Smooth muscle cell (in vitro differentiated cells): ENCODE measurements at regions not wholly inside any gene's neighbourhood (a gene's known extent, or its start where the extent isn't known, plus 50 kb on each side); places are given as distances from the start of the nearest gene placed in this dataset.

Source experiments
- DNase-seq: peaks from one replicate; lab custom pipeline; 2025; ENCODE audit not compliant: unreplicated experiment; lab: John Stamatoyannopoulos, UW
- H2AFZ ChIP-seq: fragments of 200-600 bp; sonication (generic); 2 replicates; pipeline ENCODE4 v1.6.0; 2016; ENCODE audit warnings: antibody characterized with exemption, low read depth, mild to moderate bottlenecking
- H3F3A ChIP-seq: fragments of 200-600 bp; sonication (generic); 2 replicates; pipeline ENCODE4 v1.6.0; 2017; ENCODE audit warnings: antibody characterized with exemption, low read depth
- H3K27ac ChIP-seq: fragments of 200-600 bp; sonication (generic); 2 replicates; pipeline ENCODE4 v1.5.1; 2016; ENCODE audit warnings: low read depth, mild to moderate bottlenecking
- H3K27me3 ChIP-seq: fragments of 200-600 bp; sonication (generic); 2 replicates; pipeline ENCODE4 v1.6.1; 2016; ENCODE audit warnings: low read depth, mild to moderate bottlenecking
- H3K36me3 ChIP-seq: fragments of 200-600 bp; sonication (generic); 2 replicates; pipeline ENCODE4 v1.5.1; 2016; ENCODE audit warnings: low read depth
- H3K4me1 ChIP-seq: fragments of 200-600 bp; sonication (generic); 2 replicates; pipeline ENCODE4 v1.5.1; 2016; ENCODE audit warnings: low read depth
- H3K4me2 ChIP-seq: fragments of 200-600 bp; sonication (generic); 2 replicates; pipeline ENCODE4 v1.6.0; 2016; ENCODE audit warnings: mild to moderate bottlenecking
- H3K4me3 ChIP-seq: fragments of 200-600 bp; sonication (generic); 2 replicates; pipeline ENCODE4 v1.5.1; 2016; ENCODE audit warnings: mild to moderate bottlenecking
- H3K79me2 ChIP-seq: fragments of 200-600 bp; sonication (generic); 2 replicates; pipeline ENCODE4 v1.6.0; 2016; ENCODE audit warnings: low read depth, mild to moderate bottlenecking
- H3K9ac ChIP-seq: fragments of 200-600 bp; sonication (generic); 2 replicates; pipeline ENCODE4 v1.6.0; 2016; ENCODE audit warnings: low read depth
- H3K9me3 ChIP-seq: fragments of 200-600 bp; sonication (generic); replicated peaks from 2 replicates; pipeline ENCODE4 v1.5.1; 2016; ENCODE audit warnings: low read depth
- H4K20me1 ChIP-seq: fragments of 200-600 bp; sonication (generic); 2 replicates; pipeline ENCODE4 v1.6.0; 2016; ENCODE audit warnings: low read depth
- WGBS: methylation state at CpG from one replicate; pipeline ENCODE4 v1.1.7; 2016; ENCODE audit warnings: low lambda C conversion rate; 5-methylcytosine and 5-hydroxymethylcytosine counted together
- TF ChIP-seq, protein P1 (sequence below): fragments of 200-600 bp; sonication (generic); IDR thresholded peaks from 2 replicates; pipeline ENCODE4 v1.5.1; 2017; ENCODE audit warnings: borderline replicate concordance, mild to moderate bottlenecking, antibody characterized with exemption; ENCODE audit not compliant: insufficient read depth, poor library complexity, severe bottlenecking

- no peaks in the 10 kb centered on the region for H3F3A ChIP-seq
- no peak for DNase-seq
- H3K4me3 ChIP-seq: no peak overlapping the region
- no peak overlapping the region for H3K27ac ChIP-seq
- H3K27me3 ChIP-seq: no peaks in the 10 kb centered on the region
- no peaks in the 10 kb centered on the region for H3K4me1 ChIP-seq
- H3K79me2 ChIP-seq: no peaks in the 10 kb centered on the region
- 95% methylated on average over 23 of the region's 23 CpGs for WGBS
- no peak overlapping the region for H3K4me2 ChIP-seq
- no peak overlapping the region for H3K9ac ChIP-seq
- TF ChIP-seq, protein P1, sequence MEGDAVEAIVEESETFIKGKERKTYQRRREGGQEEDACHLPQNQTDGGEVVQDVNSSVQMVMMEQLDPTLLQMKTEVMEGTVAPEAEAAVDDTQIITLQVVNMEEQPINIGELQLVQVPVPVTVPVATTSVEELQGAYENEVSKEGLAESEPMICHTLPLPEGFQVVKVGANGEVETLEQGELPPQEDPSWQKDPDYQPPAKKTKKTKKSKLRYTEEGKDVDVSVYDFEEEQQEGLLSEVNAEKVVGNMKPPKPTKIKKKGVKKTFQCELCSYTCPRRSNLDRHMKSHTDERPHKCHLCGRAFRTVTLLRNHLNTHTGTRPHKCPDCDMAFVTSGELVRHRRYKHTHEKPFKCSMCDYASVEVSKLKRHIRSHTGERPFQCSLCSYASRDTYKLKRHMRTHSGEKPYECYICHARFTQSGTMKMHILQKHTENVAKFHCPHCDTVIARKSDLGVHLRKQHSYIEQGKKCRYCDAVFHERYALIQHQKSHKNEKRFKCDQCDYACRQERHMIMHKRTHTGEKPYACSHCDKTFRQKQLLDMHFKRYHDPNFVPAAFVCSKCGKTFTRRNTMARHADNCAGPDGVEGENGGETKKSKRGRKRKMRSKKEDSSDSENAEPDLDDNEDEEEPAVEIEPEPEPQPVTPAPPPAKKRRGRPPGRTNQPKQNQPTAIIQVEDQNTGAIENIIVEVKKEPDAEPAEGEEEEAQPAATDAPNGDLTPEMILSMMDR: no peak
- H2AFZ ChIP-seq: no peak overlapping the region
- H3K9me3 ChIP-seq: peaks cover 3% of the 10 kb centered on the region
- H4K20me1 ChIP-seq: no peaks in the 10 kb centered on the region
- H3K36me3 ChIP-seq: no peaks in the 10 kb centered on the region
Observed at GRCh38 chr6:101070044-101070608, 189.0 kb upstream of the ASCC3 start.

- H3K27me3 ChIP-seq: no peaks in the 10 kb centered on the region
- no peaks in the 10 kb centered on the region for H3K79me2 ChIP-seq
- H3F3A ChIP-seq: no peaks in the 10 kb centered on the region
- H3K4me1 ChIP-seq: peaks cover 12% of the 10 kb centered on the region
- no peak for DNase-seq
- no peak overlapping the region for H2AFZ ChIP-seq
- no peaks in the 10 kb centered on the region for H4K20me1 ChIP-seq
- H3K4me3 ChIP-seq: no peak overlapping the region
- H3K36me3 ChIP-seq: peaks cover 9% of the 10 kb centered on the region
- TF ChIP-seq, protein P1: no peak
- no peak overlapping the region for H3K9ac ChIP-seq
- H3K27ac ChIP-seq: no peak overlapping the region
- H3K4me2 ChIP-seq: no peak overlapping the region
- H3K9me3 ChIP-seq: no peaks in the 10 kb centered on the region
Observed at GRCh38 chr6:101077344-101077743, 196.2 kb upstream of the ASCC3 start.

DNA sequence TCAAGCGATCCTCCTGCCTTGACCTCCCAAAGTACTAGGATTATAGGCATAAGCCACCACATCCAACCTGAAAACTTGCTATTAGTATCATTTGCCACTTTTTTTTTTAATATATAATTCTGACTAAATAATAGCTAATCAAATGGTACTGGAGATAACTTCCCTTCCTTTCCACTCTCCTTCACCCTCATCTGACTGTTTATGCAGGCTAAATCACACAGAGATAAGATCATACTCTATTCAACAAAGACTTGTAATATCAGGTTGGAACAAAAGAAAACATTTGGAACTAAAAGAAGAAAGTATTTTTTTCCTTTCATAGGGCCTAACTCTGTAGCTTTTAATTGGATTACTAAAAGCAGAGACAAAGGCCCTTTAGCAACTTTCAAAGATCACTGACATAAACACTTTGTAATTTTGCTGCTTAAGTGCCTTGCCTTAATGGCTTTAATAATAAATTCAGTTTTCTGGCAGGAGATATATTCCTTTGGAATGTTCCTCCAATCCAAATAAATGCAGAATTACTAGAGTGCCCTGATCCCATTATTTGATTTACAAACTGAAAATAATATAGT is 198.7 kb upstream of the ASCC3 start:
- Histone ChIP-seq H4K20me1 (no peaks in the 10 kb centered on the region), H2AFZ (no peak overlapping the region), H3K4me3 (no peak overlapping the region), H3K4me1 (peaks cover 30% of the 10 kb centered on the region), H3K9me3 (no peaks in the 10 kb centered on the region), H3K4me2 (peak overlapping the region; percentile 52), H3K27me3 (no peaks in the 10 kb centered on the region), H3K27ac (no peak overlapping the region), H3K79me2 (no peaks in the 10 kb centered on the region), H3K36me3 (peaks cover 9% of the 10 kb centered on the region), H3K9ac (no peak overlapping the region), H3F3A (peaks cover 8% of the 10 kb centered on the region)
- no peak for DNase-seq
- TF ChIP-seq, protein P1: no peak
- 94% methylated on average over 1 of the region's 1 CpG for WGBS

DNA sequence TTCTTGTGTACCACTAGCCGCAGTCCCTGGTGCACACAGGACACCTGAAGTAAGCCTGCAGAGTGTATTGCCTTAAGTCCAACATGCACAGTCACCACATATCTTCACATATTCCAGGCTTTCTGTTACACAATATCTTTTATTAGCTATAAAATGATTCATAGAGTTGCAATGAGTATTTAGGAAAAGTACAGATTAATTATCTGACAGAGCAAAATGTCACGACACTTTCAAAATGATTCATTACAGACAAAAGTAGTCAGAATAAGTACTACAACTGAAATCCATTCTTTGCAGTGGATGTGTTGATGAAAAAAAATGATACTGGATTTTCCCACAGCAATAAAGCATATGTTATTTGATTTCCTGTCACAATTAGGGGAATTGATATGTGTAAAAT is 199.5 kb upstream of the ASCC3 start:
- peak overlapping the region; percentile 29 for H3K27ac ChIP-seq
- H4K20me1 ChIP-seq: no peaks in the 10 kb centered on the region
- TF ChIP-seq, protein P1: no peak
- H3K79me2 ChIP-seq: no peaks in the 10 kb centered on the region
- no peaks in the 10 kb centered on the region for H3K27me3 ChIP-seq
- peaks cover 8% of the 10 kb centered on the region for H3F3A ChIP-seq
- peaks cover 38% of the 10 kb centered on the region for H3K4me1 ChIP-seq
- peak overlapping the region; percentile 52 for H3K4me2 ChIP-seq
- WGBS: 37% methylated on average over 2 of the region's 2 CpGs
- H3K9ac ChIP-seq: no peak overlapping the region
- H3K9me3 ChIP-seq: no peaks in the 10 kb centered on the region
- no peak overlapping the region for H3K4me3 ChIP-seq
- no peak for DNase-seq
- H2AFZ ChIP-seq: no peak overlapping the region
- peaks cover 9% of the 10 kb centered on the region for H3K36me3 ChIP-seq
